Osteoblast (primary cell): ENCODE measurements at regions not wholly inside any gene's neighbourhood (a gene's known extent, or its start where the extent isn't known, plus 50 kb on each side); places are given as distances from the start of the nearest gene placed in this dataset.

Source experiments
- DNase-seq: peaks from one replicate; pipeline ENCODE4 v3.0.0; 2011; ENCODE audit warnings: low spot score, mixed read lengths; ENCODE audit not compliant: insufficient read length; ENCODE audit errors: missing footprints
- H2AFZ ChIP-seq: 2 replicates; pipeline ENCODE4 v1.6.0; 2011; ENCODE audit warnings: mild to moderate bottlenecking, low read length
- H3K27ac ChIP-seq: 2 replicates; pipeline ENCODE4 v1.5.1; 2011; ENCODE audit warnings: mild to moderate bottlenecking, low read depth, low read length, moderate library complexity
- H3K27me3 ChIP-seq: 2 replicates; pipeline ENCODE4 v1.6.0; 2012; ENCODE audit warnings: mild to moderate bottlenecking, control low read depth, inconsistent platforms, low read length, moderate library complexity; ENCODE audit not compliant: insufficient read depth
- H3K36me3 ChIP-seq: 2 replicates; pipeline ENCODE4 v1.5.1; 2011; ENCODE audit warnings: mild to moderate bottlenecking, low read length, control low read depth, moderate library complexity; ENCODE audit not compliant: insufficient read depth
- H3K4me1 ChIP-seq: 2 replicates; pipeline ENCODE4 v1.5.1; 2011; ENCODE audit warnings: mild to moderate bottlenecking, low read length, control low read depth, moderate library complexity; ENCODE audit not compliant: insufficient read depth
- H3K4me2 ChIP-seq: 2 replicates; pipeline ENCODE4 v1.6.0; 2011; ENCODE audit warnings: mild to moderate bottlenecking, low read length; ENCODE audit not compliant: insufficient read depth
- H3K4me3 ChIP-seq: fragments of 200-600 bp; sonication (generic); 3 replicates; pipeline ENCODE4 v1.5.1; 2012; ENCODE audit warnings: mild to moderate bottlenecking, low read length, inconsistent platforms; ENCODE audit not compliant: insufficient read depth
- H3K79me2 ChIP-seq: 2 replicates; pipeline ENCODE4 v1.6.0; 2012; ENCODE audit warnings: mild to moderate bottlenecking, low read length, control low read depth, inconsistent platforms; ENCODE audit not compliant: insufficient read depth
- H3K9me3 ChIP-seq: 2 replicates; pipeline ENCODE4 v1.5.1; 2011; ENCODE audit warnings: low read depth, low read length, control low read depth
- H4K20me1 ChIP-seq: 2 replicates; pipeline ENCODE4 v1.6.0; 2012; ENCODE audit warnings: mild to moderate bottlenecking, low read length, control low read depth; ENCODE audit not compliant: insufficient read depth
- CTCF ChIP-seq: IDR thresholded peaks from 2 replicates; pipeline ENCODE4 v1.5.1; 2011; ENCODE audit warnings: mild to moderate bottlenecking, low read depth, low read length, moderate library complexity; ENCODE audit errors: extremely low read depth

GRCh38 chr3:72278349-72279067 is 493.6 kb upstream of the PROK2 start:
- Histone ChIP-seq H3K4me1 (peaks cover 16% of the 10 kb centered on the region), H3K9me3 (peaks cover 11% of the 10 kb centered on the region), H3K4me3 (no peak overlapping the region), H3K27me3 (peaks cover 47% of the 10 kb centered on the region), H3K4me2 (no peak overlapping the region), H2AFZ (no peak overlapping the region), H3K27ac (no peak overlapping the region), H3K79me2 (no peaks in the 10 kb centered on the region), H4K20me1 (no peaks in the 10 kb centered on the region), H3K36me3 (no peaks in the 10 kb centered on the region)
- DNase-seq, result no peak
- no peak for TF ChIP-seq CTCF

- Histone ChIP-seq H3K27ac (no peak overlapping the region), H2AFZ (no peak overlapping the region), H3K79me2 (no peaks in the 10 kb centered on the region), H3K36me3 (no peaks in the 10 kb centered on the region), H3K4me1 (peaks cover 23% of the 10 kb centered on the region), H3K4me3 (no peak overlapping the region), H3K4me2 (no peak overlapping the region), H3K27me3 (peaks cover 44% of the 10 kb centered on the region), H4K20me1 (no peaks in the 10 kb centered on the region), H3K9me3 (peaks cover 5% of the 10 kb centered on the region)
- TF ChIP-seq CTCF, result no peak
- DNase-seq, result no peak
Observed at GRCh38 chr3:72277710-72278109, 492.8 kb upstream of the PROK2 start.

GRCh38 chr3:72276806-72277205 is 491.9 kb upstream of the PROK2 start:
- Histone ChIP-seq H3K4me2 (no peak overlapping the region), H3K4me3 (no peak overlapping the region), H3K9me3 (peaks cover 2% of the 10 kb centered on the region), H3K36me3 (no peaks in the 10 kb centered on the region), H3K79me2 (no peaks in the 10 kb centered on the region), H4K20me1 (no peaks in the 10 kb centered on the region), H2AFZ (no peak overlapping the region), H3K27me3 (peaks cover 39% of the 10 kb centered on the region), H3K27ac (no peak overlapping the region), H3K4me1 (peaks cover 23% of the 10 kb centered on the region)
- no peak for DNase-seq
- TF ChIP-seq CTCF, result no peak

GRCh38 chr3:72275331-72275751 is 490.4 kb upstream of the PROK2 start:
- Histone ChIP-seq H3K4me2 (no peak overlapping the region), H3K27me3 (peaks cover 29% of the 10 kb centered on the region), H3K4me3 (no peak overlapping the region), H3K27ac (no peak overlapping the region), H3K79me2 (no peaks in the 10 kb centered on the region), H3K9me3 (peaks cover 2% of the 10 kb centered on the region), H2AFZ (no peak overlapping the region), H3K4me1 (peaks cover 26% of the 10 kb centered on the region), H3K36me3 (no peaks in the 10 kb centered on the region), H4K20me1 (no peaks in the 10 kb centered on the region)
- no peak for DNase-seq
- no peak for TF ChIP-seq CTCF
